SK-N-SH treated with all-trans-retinoic acid at 6 μM for 48 hours (cell line): ENCODE measurements at regions not wholly inside any gene's neighbourhood (a gene's known extent, or its start where the extent isn't known, plus 50 kb on each side); places are given as distances from the start of the nearest gene placed in this dataset.

Experiments
- ATAC-seq: fragments of 200-7000 bp; cut with Tn5 transposase; 3 replicates; pipeline ENCODE4 v1.9.1; 2020; ENCODE audit warnings: mild to moderate bottlenecking, moderate library complexity
- BACH2 ChIP-seq: fragments of 250-450 bp; sonication (Bioruptor Pico); IDR thresholded peaks from 2 replicates; pipeline ENCODE4 v1.9.0; 2021; ENCODE audit warnings: mild to moderate bottlenecking, borderline replicate concordance
- ESRRG ChIP-seq: fragments of 250-450 bp; sonication (Bioruptor Pico); IDR thresholded peaks from 2 replicates; pipeline ENCODE4 v1.6.1; 2021; ENCODE audit warnings: mild to moderate bottlenecking
- GLIS3 ChIP-seq: fragments of 250-450 bp; sonication (Bioruptor Pico); IDR thresholded peaks from 2 replicates; pipeline ENCODE4 v1.5.0; 2020; ENCODE audit warnings: mild to moderate bottlenecking, moderate library complexity
- ISL1 ChIP-seq: fragments of 250-450 bp; sonication (Bioruptor Pico); IDR thresholded peaks from 2 replicates; pipeline ENCODE4 v2.1.2; 2022; ENCODE audit warnings: mild to moderate bottlenecking, moderate library complexity
- OSR1 ChIP-seq: fragments of 250-450 bp; sonication (Bioruptor Pico); IDR thresholded peaks from 2 replicates; pipeline ENCODE4 v1.8.0; 2022; ENCODE audit warnings: moderate library complexity, mild to moderate bottlenecking, inconsistent platforms
- RARB ChIP-seq: fragments of 250-450 bp; sonication (Bioruptor Pico); IDR thresholded peaks from 2 replicates; pipeline ENCODE4 v1.8.0; 2021; ENCODE audit warnings: mild to moderate bottlenecking, moderate library complexity
- SNAI2 ChIP-seq: fragments of 250-450 bp; sonication (Bioruptor Pico); IDR thresholded peaks from 2 replicates; pipeline ENCODE4 v1.5.0; 2020; ENCODE audit warnings: mild to moderate bottlenecking, moderate library complexity
- TCF4 ChIP-seq: fragments of 250-450 bp; sonication (Bioruptor Pico); IDR thresholded peaks from 2 replicates; pipeline ENCODE4 v1.8.0; 2021; ENCODE audit warnings: mild to moderate bottlenecking, moderate library complexity, borderline replicate concordance
- ZC3H10 ChIP-seq: fragments of 250-450 bp; sonication (Bioruptor Pico); IDR thresholded peaks from 2 replicates; pipeline ENCODE4 v1.5.1; 2021; ENCODE audit warnings: mild to moderate bottlenecking, moderate library complexity
- ZFP3 ChIP-seq: fragments of 250-450 bp; sonication (Bioruptor Pico); IDR thresholded peaks from 2 replicates; pipeline ENCODE4 v1.5.0; 2020; ENCODE audit warnings: mild to moderate bottlenecking, moderate library complexity
- ZFP30 ChIP-seq: fragments of 450-650 bp; formaldehyde crosslinking; IDR thresholded peaks from 2 replicates; pipeline ENCODE4 v1.5.0; 2022; ENCODE audit warnings: mild to moderate bottlenecking, moderate library complexity
- ZNF70 ChIP-seq: fragments of 450-650 bp; formaldehyde crosslinking; IDR thresholded peaks from 2 replicates; pipeline ENCODE4 v1.5.0; 2020; ENCODE audit warnings: mild to moderate bottlenecking, moderate library complexity
- ZNF8 ChIP-seq: fragments of 450-650 bp; formaldehyde crosslinking; IDR thresholded peaks from 2 replicates; pipeline ENCODE4 v1.5.0; 2020; ENCODE audit warnings: mild to moderate bottlenecking, moderate library complexity
- TF ChIP-seq, protein P1 (sequence below): fragments of 250-450 bp; sonication (Bioruptor Pico); IDR thresholded peaks from 2 replicates; pipeline ENCODE4 v1.5.1; 2020; ENCODE audit warnings: low read depth, mild to moderate bottlenecking, moderate library complexity
- TF ChIP-seq, protein P2 (sequence below): fragments of 250-450 bp; sonication (Bioruptor Pico); IDR thresholded peaks from 2 replicates; pipeline ENCODE4 v1.5.0; 2020; ENCODE audit warnings: mild to moderate bottlenecking, moderate library complexity
- TF ChIP-seq, protein P3 (sequence below): fragments of 250-450 bp; sonication (Bioruptor Pico); IDR thresholded peaks from 2 replicates; pipeline ENCODE4 v1.5.1; 2021; ENCODE audit warnings: mild to moderate bottlenecking, moderate library complexity
- TF ChIP-seq, protein P4 (sequence below): fragments of 250-450 bp; sonication (Bioruptor Pico); IDR thresholded peaks from 2 replicates; pipeline ENCODE4 v1.8.0; 2020; ENCODE audit warnings: mild to moderate bottlenecking, moderate library complexity, borderline replicate concordance

DNA sequence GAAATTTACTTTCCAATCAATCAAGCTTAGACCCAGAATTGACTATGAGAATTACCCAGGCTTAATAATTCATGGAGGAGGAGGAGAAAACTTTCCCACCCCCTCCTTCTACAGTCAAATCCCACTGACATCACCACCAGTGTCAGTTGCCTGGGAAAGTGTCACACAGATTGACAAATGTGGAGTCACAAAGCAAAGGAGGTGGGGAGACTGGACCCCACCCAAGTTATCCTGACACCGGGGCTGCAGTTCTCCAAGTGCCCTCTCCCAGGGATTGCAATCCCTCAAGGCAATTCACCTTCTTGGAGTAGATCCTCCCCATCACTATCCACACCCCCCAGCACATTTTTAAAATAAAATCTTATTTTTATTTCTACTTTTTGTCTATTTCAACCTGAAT is 100.2 kb upstream of the CDH11 start:
- no peak for ATAC-seq

DNA sequence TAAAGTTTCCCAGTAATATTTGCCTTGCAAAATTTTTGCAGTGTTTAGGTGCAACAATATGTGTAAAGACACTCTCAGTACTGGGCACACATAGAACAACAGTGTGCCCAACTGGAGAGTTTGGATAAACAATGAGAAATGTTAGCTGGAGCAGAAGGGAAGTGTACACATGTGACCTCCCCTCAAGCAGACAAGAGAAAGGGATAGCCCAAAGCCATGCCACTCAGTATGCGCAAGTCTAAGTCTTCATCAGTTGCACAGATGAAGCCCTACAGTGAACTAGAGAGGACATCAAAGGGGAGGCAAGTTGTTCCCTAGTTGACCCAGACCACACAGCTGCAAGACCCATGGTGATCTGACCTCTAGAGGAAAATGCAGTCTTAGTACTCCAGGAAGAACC is 97.9 kb upstream of the CDH11 start:
- no peak for ATAC-seq
- TF ChIP-seq RARB (CRISPR knock-in tag) = no peak
- no peak for TF ChIP-seq OSR1 (CRISPR knock-in tag)
- no peak for TF ChIP-seq ZNF8
- no peak for TF ChIP-seq ISL1 (CRISPR knock-in tag)
- TF ChIP-seq ZNF70 (CRISPR knock-in tag) = no peak
- TF ChIP-seq, protein P1, sequence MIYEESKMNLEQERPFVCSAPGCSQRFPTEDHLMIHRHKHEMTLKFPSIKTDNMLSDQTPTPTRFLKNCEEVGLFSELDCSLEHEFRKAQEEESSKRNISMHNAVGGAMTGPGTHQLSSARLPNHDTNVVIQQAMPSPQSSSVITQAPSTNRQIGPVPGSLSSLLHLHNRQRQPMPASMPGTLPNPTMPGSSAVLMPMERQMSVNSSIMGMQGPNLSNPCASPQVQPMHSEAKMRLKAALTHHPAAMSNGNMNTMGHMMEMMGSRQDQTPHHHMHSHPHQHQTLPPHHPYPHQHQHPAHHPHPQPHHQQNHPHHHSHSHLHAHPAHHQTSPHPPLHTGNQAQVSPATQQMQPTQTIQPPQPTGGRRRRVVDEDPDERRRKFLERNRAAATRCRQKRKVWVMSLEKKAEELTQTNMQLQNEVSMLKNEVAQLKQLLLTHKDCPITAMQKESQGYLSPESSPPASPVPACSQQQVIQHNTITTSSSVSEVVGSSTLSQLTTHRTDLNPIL (CRISPR knock-in tag) = no peak
- TF ChIP-seq ZFP3 = no peak
- TF ChIP-seq, protein P2, sequence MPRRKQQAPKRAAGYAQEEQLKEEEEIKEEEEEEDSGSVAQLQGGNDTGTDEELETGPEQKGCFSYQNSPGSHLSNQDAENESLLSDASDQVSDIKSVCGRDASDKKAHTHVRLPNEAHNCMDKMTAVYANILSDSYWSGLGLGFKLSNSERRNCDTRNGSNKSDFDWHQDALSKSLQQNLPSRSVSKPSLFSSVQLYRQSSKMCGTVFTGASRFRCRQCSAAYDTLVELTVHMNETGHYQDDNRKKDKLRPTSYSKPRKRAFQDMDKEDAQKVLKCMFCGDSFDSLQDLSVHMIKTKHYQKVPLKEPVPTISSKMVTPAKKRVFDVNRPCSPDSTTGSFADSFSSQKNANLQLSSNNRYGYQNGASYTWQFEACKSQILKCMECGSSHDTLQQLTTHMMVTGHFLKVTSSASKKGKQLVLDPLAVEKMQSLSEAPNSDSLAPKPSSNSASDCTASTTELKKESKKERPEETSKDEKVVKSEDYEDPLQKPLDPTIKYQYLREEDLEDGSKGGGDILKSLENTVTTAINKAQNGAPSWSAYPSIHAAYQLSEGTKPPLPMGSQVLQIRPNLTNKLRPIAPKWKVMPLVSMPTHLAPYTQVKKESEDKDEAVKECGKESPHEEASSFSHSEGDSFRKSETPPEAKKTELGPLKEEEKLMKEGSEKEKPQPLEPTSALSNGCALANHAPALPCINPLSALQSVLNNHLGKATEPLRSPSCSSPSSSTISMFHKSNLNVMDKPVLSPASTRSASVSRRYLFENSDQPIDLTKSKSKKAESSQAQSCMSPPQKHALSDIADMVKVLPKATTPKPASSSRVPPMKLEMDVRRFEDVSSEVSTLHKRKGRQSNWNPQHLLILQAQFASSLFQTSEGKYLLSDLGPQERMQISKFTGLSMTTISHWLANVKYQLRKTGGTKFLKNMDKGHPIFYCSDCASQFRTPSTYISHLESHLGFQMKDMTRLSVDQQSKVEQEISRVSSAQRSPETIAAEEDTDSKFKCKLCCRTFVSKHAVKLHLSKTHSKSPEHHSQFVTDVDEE (CRISPR knock-in tag) = no peak
- TF ChIP-seq BACH2 (CRISPR knock-in tag) = no peak
- TF ChIP-seq TCF4 = no peak

More for the DNA sequence above, 100.2 kb upstream of the CDH11 start:
- TF ChIP-seq ESRRG (CRISPR knock-in tag) (no peak), ZFP3 (no peak), GLIS3 (CRISPR knock-in tag) (no peak), ZFP30 (CRISPR knock-in tag) (no peak), ISL1 (CRISPR knock-in tag) (no peak), ZC3H10 (CRISPR knock-in tag) (no peak)
- TF ChIP-seq, protein P3, sequence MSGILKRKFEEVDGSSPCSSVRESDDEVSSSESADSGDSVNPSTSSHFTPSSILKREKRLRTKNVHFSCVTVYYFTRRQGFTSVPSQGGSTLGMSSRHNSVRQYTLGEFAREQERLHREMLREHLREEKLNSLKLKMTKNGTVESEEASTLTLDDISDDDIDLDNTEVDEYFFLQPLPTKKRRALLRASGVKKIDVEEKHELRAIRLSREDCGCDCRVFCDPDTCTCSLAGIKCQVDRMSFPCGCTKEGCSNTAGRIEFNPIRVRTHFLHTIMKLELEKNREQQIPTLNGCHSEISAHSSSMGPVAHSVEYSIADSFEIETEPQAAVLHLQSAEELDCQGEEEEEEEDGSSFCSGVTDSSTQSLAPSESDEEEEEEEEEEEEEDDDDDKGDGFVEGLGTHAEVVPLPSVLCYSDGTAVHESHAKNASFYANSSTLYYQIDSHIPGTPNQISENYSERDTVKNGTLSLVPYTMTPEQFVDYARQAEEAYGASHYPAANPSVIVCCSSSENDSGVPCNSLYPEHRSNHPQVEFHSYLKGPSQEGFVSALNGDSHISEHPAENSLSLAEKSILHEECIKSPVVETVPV (CRISPR knock-in tag) = no peak

DNA sequence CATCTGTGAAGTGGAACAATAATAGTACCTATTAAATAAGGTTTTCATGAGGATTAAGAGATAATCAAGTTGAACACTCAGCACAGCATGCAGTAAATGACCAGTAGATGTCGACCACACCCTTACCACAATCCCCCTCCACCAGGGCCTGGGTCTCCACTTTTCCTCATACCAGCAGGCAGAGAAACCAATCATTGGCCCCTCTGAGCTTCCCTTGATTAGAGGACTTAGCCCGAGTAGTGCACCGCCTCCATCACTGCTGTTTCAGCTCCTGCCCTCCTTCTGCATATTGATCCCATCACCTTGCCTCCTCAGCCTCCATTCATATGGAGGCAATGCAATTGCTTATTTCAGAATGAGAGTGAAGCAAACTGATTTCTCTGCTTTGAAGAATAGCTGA is 96.5 kb upstream of the CDH11 start:
- ATAC-seq = no peak

DNA sequence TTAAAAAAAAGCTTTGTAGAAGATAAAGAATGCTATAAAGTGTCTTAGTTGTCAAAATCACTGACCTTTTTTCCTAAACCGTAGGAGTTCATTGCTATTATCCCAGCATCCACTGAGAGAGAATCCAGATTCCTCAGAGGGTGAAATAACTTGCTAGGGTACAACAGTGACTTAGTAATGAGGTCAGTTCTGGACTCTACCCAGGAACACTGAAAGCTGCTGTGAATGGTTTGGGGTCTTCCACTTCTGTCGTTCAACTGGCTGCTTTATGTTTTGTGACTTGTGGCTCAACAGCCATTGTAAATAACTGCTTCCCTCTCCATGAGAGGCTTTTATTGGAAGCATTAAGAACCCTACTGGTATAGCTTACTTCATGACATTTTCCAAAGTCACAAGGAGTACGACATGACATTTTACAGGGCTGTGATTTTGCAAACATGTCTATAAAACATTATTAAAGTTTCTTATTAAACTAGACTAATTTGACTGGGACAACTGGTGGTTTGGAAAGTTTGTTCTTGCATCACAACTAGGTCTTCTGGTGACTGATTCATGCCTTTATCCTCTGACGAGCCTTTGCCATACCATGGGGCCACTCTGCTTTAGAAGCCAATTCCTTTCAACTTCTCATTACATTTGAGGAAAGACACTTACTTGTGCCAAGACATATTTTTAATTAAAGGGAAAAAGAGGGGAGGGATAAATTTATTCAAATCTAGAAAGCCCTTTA is 92.2 kb upstream of the CDH11 start:
- no peak for TF ChIP-seq ZFP30 (CRISPR knock-in tag)
- no peak for ATAC-seq

More for the DNA sequence above, 96.5 kb upstream of the CDH11 start:
- no peak for TF ChIP-seq GLIS3 (CRISPR knock-in tag)
- TF ChIP-seq BACH2 (CRISPR knock-in tag) = no peak
- TF ChIP-seq, all 23 proteins: peak for 0

DNA sequence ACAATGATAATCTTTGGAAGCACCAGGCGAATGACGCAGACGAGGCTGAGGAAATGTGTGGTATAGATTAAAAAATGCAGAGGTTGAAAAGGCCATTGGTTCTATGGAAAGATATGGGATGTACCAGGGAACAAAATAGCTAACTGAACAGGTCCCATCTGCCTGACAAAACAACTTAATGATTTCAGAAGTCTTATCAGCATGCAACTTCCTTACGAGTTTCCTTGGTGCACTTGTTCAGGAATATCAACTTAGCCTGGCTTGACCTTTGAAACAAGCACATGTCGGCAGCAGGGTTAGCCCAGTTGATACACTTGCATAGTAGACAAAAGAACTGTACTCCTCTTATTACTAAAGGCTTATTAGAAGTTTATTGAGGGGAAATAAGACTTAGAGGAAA is 90.9 kb upstream of the CDH11 start:
- no peak for TF ChIP-seq RARB (CRISPR knock-in tag)
- TF ChIP-seq, protein P1 (CRISPR knock-in tag) = no peak
- TF ChIP-seq ZC3H10 (CRISPR knock-in tag) = no peak
- TF ChIP-seq, protein P4, sequence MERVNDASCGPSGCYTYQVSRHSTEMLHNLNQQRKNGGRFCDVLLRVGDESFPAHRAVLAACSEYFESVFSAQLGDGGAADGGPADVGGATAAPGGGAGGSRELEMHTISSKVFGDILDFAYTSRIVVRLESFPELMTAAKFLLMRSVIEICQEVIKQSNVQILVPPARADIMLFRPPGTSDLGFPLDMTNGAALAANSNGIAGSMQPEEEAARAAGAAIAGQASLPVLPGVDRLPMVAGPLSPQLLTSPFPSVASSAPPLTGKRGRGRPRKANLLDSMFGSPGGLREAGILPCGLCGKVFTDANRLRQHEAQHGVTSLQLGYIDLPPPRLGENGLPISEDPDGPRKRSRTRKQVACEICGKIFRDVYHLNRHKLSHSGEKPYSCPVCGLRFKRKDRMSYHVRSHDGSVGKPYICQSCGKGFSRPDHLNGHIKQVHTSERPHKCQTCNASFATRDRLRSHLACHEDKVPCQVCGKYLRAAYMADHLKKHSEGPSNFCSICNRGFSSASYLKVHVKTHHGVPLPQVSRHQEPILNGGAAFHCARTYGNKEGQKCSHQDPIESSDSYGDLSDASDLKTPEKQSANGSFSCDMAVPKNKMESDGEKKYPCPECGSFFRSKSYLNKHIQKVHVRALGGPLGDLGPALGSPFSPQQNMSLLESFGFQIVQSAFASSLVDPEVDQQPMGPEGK (CRISPR knock-in tag) = no peak
- TF ChIP-seq, protein P3 (CRISPR knock-in tag) = no peak
- no peak for TF ChIP-seq ZNF8
- TF ChIP-seq SNAI2 = no peak
- no peak for ATAC-seq
